GM19324 (cell line): ENCODE measurements at regions not wholly inside any gene's neighbourhood (a gene's known extent, or its start where the extent isn't known, plus 50 kb on each side); places are given as distances from the start of the nearest gene placed in this dataset.

ENCODE experiments used
- ATAC-seq: cut with Tn5 transposase; IDR thresholded peaks from one replicate; pipeline ENCODE4 v1.9.1; 2021; ENCODE audit warnings: mild to moderate bottlenecking, moderate library complexity; ENCODE audit not compliant: unreplicated experiment, low FRiP score

DNA sequence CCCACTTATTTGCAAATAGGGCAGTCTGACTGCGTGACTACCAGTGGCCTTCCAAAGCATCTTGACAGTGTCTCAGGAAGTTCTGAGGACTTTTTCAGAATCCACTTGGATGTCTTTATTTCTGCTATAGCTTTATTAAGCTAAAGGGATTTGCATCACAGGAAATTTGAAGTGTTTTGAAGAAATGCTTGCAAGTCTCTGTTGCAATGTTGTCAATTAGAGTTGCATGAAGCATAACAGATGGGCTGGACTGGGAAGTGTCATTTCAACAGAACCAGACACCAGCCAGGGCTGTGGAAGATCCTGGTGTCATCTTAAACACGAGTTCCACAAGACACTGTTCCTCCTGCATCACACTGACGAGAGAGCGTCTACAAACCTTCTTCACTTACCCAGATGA lies 224.5 kb downstream of the EN1 start:
- ATAC-seq, result no peak

GRCh38 chr2:118622108-118622507 lies 225.3 kb downstream of the EN1 start:
- ATAC-seq, result no peak

GRCh38 chr2:118618279-118618678 lies 229.2 kb downstream of the EN1 start:
- ATAC-seq, result no peak

DNA sequence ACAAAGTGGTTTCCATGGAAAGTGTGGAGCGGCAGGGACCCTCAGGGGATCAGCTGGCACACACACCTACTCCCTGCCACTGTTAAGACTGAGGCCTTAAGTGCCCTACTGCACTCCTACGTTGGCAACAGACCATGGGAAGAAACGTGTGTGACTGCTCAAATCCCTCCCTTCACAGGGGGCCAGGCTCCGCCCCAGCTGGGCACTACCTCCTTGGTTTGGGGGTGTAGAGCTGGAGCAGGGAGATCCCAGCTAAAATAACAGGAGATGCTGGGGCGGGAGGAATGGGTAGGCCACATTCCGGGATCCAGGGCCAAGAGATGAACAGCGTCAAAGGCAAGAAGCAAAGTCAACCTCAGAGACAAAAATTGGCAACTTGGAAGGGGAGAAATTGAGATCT lies 231.0 kb downstream of the EN1 start:
- no peak for ATAC-seq

GRCh38 chr2:118614841-118615271 lies 232.6 kb downstream of the EN1 start:
- no peak for ATAC-seq

DNA sequence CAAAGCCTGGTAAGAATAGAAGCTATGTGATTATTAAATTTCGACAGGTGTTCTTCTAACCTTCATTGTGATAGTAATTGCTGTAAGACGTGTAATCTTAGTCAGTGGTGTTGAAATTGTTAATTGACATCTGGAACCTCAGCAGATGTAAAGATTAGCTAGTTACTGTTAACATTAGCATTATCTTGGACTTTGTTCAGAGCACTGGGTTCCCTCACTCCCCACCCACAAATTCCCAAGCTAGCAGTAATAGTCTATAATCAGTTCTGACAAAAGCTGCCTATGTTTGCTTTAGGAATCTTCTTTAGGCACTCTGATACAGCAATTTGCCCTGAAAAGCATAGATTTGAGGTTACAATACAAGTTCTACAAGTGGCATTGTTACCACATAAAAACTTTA lies 233.7 kb downstream of the EN1 start:
- no peak for ATAC-seq

GRCh38 chr2:118611691-118612090 lies 235.8 kb downstream of the EN1 start:
- ATAC-seq, result no peak

GRCh38 chr2:118609138-118609537 lies 238.3 kb downstream of the EN1 start:
- ATAC-seq, result no peak

DNA sequence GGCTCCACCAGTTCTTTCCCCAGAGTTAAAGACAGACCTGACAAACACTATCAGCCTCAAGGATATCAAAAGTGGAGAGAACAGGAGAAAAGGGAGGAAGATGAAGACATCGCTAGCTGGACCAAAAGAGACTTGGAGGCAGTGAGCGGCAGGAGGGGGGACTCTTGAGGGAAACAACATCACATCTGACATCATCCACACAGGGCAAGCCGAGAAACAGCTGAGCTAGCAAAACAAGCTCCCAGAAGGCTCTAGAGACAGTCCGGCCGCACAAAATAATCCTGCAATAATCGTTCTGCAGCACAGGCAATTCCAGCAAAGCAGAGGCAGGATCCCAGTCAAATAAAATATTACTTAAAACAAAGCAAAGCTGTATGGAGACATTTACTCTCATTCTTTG lies 239.8 kb downstream of the EN1 start:
- no peak for ATAC-seq

DNA sequence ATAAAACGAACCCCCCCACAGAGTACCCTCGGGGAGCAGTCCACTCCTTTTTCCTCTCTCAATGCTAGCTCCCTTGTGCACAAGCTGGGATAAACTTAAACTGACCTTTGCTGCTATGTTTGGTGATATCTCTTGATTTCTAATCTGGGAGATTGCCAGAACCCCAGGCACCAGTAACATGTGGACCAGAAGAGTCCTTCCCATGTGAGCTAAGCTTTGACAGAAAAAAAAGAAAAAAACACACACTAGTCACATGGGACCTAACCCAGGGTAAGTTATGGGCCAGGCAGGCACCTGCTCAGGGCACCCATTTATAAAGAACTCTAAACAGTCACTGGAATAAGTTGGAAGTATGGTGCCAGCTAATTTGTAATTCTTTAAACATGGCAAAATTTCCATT lies 242.6 kb downstream of the EN1 start:
- ATAC-seq, result no peak

GRCh38 chr2:118604371-118604770 lies 243.1 kb downstream of the EN1 start:
- no peak for ATAC-seq

GRCh38 chr2:118599141-118599540 lies 248.3 kb downstream of the EN1 start:
- no peak for ATAC-seq

GRCh38 chr2:118596620-118597019 lies 250.8 kb downstream of the EN1 start:
- no peak for ATAC-seq

- no peak for ATAC-seq
Measured at GRCh38 chr2:118593257-118593656, 254.2 kb downstream of the EN1 start.

GRCh38 chr2:118591223-118591622 lies 256.2 kb downstream of the EN1 start:
- no peak for ATAC-seq

DNA sequence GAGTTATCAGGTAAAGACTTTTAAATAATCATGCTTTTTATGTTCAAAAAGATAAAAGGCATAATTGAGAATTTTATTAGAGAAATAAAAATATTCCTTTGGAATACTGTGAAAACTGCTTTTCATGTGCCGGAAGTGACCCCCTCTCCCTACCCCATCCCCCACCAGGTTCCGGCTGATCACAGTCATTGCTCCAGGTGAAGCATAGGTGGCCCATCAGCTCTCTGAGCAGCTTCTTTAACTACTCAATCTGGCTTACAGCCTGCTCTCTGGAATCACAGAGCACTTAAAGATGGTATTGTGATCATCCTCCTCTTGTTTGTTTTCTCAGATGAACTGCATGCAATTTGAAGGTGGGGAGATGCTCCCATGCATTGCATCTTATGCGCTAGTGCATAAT lies 257.7 kb downstream of the EN1 start:
- ATAC-seq, result no peak

DNA sequence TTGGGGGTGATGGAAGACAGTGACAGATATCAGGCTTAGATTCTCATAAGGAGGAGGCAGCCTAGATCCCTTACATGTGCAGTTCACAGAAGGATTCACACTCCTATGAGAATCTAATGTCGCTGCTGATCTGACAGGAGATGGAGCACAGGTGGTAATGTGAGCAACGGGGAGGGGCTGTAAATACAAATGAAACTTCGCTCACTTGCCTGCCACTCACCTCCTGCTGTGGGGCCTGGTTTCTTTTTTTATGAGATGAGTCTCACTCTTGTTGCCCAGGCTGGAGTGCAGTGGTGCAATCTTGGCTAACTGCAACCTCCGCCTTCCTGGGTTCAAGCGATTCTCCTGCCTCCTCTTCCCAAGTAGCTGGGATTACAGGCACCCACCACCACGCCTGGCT lies 258.6 kb downstream of the EN1 start:
- ATAC-seq, result no peak

DNA sequence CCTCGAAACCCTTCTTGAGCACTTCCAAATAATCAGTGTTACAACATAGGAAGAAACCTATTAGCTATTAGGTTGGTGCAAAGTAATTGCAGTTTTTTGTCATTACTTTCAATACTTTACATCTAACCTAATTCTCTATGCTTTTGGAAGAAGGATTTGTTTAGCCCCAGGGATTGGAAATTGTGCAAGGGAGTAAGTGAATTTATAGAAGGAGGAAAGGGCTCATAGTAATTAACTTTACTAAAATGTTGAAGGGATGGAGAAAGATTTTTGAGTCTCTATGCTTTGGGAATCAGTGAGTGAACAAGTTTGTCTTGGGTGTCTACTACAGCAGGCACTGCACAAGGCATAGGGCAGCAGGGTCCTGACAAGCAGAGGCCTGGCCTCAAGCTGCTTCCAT lies 261.1 kb downstream of the EN1 start:
- ATAC-seq, result no peak

GRCh38 chr2:118584877-118585276 lies 262.6 kb downstream of the EN1 start:
- no peak for ATAC-seq

DNA sequence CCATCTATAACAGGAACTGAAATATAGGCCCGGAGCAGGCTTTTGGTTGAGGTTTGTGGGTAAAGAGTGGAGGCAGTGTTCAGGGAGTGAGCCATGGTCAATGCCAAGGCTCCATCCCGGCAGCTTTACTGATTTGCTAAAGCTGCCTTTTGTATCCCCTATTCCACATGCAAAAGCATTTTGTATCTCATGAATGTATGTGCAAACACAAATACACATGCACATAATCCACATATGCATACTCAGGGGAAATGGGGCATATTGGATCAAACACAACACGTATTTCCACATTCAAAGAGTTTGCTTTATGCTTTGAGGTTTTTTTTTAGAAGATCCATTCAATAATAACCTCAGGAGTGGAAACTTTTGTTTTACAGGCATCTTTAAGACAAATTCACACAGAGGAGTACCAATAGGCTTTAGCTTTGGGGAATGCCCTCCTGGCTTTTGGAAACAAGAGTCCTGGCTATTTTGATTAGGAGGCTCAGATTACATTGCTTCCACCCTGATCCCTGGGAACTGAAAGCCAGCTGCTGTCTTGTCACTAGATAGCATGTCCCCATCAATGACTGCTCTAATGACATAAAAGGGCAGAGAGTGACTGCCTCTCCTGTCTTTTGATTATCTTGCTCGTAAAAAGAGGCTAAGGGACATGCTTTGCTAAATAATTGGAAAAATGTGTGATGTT lies 263.2 kb downstream of the EN1 start:
- no peak for ATAC-seq

GRCh38 chr2:118582058-118582457 lies 265.4 kb downstream of the EN1 start:
- ATAC-seq, result no peak

DNA sequence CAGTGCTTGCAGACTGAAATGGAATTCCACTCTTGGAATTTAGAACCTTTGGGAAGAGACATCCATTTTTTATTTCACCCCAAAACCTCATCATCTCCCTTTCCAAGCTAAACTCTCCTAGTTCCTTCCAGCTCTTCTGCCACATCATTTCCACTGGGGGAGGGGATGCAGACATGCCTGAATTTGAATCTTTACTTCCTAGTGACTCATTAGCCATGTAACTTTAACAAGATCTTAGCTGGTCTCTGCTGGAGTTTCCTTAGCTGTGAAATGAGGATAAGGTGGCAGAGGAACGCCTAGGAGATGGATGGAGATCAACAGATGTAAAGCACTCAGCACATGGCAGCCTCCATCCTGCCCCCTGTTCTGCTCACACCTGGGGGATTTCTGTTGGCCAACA lies 266.8 kb downstream of the EN1 start:
- no peak for ATAC-seq

GRCh38 chr2:118580107-118580506 lies 267.3 kb downstream of the EN1 start:
- ATAC-seq, result no peak
